Transverse colon (tissue), 4 donors: ENCODE measurements at regions not wholly inside any gene's neighbourhood (a gene's known extent, or its start where the extent isn't known, plus 50 kb on each side); places are given as distances from the start of the nearest gene placed in this dataset.
"Not testable (repeated sequence)": the region's sequence is repeated elsewhere in the genome, so short reads cannot be mapped to it uniquely, and the experiment has no call there.

Source experiments
- POLR2A ChIP-seq: fragments of 450-650 bp; IDR thresholded peaks from one replicate; pipeline ENCODE4 v1.6.1; 2016; ENCODE audit warnings: antibody characterized with exemption, mild to moderate bottlenecking, moderate library complexity
- POLR2AphosphoS5 ChIP-seq, 3 donors: sonication (generic); formaldehyde crosslinking; IDR thresholded peaks; one replicate each; pipeline ENCODE4 v1.6.1; 2016; ENCODE audit warnings: antibody characterized with exemption in 3 of 3
- TF ChIP-seq, protein P1 (sequence below), 5 experiments: fragments of 200-600 bp in 3 of 5; fragments of 450-650 bp in 2 of 5; sonication (generic) in 3 of 5; IDR thresholded peaks; 1 replicate in 2 of 5; 2 replicates in 3 of 5; pipeline ENCODE4 v1.5.1; 2016 to 2017; ENCODE audit warnings: antibody characterized with exemption in 5 of 5, inconsistent platforms in 3 of 5, mild to moderate bottlenecking in 2 of 5, moderate library complexity in 1 of 5

DNA sequence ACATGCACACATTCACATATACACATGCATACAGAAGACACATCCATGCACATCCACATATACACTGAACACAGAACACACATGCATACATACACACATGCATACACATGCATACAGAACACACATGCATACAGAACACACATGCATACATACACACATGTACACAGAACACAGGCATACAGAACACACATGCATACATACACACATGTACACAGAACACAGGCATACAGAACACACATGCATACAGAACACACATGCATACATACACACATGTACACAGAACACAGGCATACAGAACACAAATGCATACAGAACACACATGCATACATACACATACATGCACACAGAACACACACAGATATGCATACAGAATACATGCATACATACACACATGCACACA is 219.3 kb downstream of the FGF9 start:
- TF ChIP-seq, protein P1, sequence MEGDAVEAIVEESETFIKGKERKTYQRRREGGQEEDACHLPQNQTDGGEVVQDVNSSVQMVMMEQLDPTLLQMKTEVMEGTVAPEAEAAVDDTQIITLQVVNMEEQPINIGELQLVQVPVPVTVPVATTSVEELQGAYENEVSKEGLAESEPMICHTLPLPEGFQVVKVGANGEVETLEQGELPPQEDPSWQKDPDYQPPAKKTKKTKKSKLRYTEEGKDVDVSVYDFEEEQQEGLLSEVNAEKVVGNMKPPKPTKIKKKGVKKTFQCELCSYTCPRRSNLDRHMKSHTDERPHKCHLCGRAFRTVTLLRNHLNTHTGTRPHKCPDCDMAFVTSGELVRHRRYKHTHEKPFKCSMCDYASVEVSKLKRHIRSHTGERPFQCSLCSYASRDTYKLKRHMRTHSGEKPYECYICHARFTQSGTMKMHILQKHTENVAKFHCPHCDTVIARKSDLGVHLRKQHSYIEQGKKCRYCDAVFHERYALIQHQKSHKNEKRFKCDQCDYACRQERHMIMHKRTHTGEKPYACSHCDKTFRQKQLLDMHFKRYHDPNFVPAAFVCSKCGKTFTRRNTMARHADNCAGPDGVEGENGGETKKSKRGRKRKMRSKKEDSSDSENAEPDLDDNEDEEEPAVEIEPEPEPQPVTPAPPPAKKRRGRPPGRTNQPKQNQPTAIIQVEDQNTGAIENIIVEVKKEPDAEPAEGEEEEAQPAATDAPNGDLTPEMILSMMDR (IDR thresholded peaks at IDR 0.05): not testable (repeated sequence)
- TF ChIP-seq POLR2AphosphoS5 (IDR thresholded peaks at IDR 0.05); POLR2A: not testable (repeated sequence)
